ENCODE measurements at regions not wholly inside any gene's neighbourhood (a gene's known extent, or its start where the extent isn't known, plus 50 kb on each side); places are given as distances from the start of the nearest gene placed in this dataset.

- in situ Hi-C loops (cut with HindIII; ENCODE audit: low sequenced_read_pairs): no loop called here
- no peak for DNase-seq (ENCODE audit: low read depth, low spot score)
- H3K4me3 ChIP-seq (ENCODE audit: low read depth, low read length): no peak overlapping the region
- TF ChIP-seq CTCF (IDR thresholded peaks at IDR 0.05; ENCODE audit: low read depth, low read length): no peak
Observed at GRCh38 chr5:2137444-2138050, 254.8 kb upstream of the IRX4 start.

GRCh38 chr5:2136728-2137333 lies 254.1 kb upstream of the IRX4 start:
- DNase-seq (ENCODE audit: low read depth, low spot score): no peak
- in situ Hi-C loops (cut with HindIII; ENCODE audit: low sequenced_read_pairs): no loop called here
- H3K4me3 ChIP-seq (ENCODE audit: low read depth, low read length): no peak overlapping the region
- no peak for TF ChIP-seq CTCF (IDR thresholded peaks at IDR 0.05; ENCODE audit: low read depth, low read length)

- H3K4me3 ChIP-seq (ENCODE audit: low read depth, low read length): no peak overlapping the region
- no peak for DNase-seq (ENCODE audit: low read depth, low spot score)
- in situ Hi-C loops (cut with HindIII; ENCODE audit: low sequenced_read_pairs): no loop called here
- TF ChIP-seq CTCF (IDR thresholded peaks at IDR 0.05; ENCODE audit: low read depth, low read length): no peak
Observed at GRCh38 chr5:2135833-2136232, 253.1 kb upstream of the IRX4 start.

DNA sequence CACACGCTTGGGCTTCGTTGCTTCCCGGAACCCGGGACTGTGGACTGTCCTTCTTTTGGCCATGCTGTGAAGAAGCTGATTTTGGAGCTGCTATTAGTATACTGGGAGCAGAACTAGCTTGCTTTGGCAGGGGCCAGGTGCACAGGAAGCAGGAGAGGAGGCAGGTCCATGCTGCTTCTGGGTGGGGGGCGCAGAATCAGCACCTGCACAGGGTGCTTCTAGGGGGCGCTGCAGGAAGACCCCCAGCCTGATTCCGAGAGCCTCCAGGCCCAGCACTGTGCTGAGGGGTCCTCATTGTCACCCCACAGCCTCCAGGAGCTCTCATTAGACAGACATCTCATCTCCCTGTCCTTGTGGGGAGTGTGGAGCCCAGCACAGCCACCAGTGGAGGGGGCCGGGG lies 252.6 kb upstream of the IRX4 start:
- DNase-seq (ENCODE audit: low read depth, low spot score): no peak
- no peak for TF ChIP-seq CTCF (IDR thresholded peaks at IDR 0.05; ENCODE audit: low read depth, low read length)
- in situ Hi-C loops (cut with HindIII; ENCODE audit: low sequenced_read_pairs): no loop called here
- no peak overlapping the region for H3K4me3 ChIP-seq (ENCODE audit: low read depth, low read length)

- no peak for TF ChIP-seq CTCF (IDR thresholded peaks at IDR 0.05; ENCODE audit: low read depth, low read length)
- in situ Hi-C loops (cut with HindIII; ENCODE audit: low sequenced_read_pairs): no loop called here
- peak; percentile 9 for DNase-seq (ENCODE audit: low read depth, low spot score)
- no peak overlapping the region for H3K4me3 ChIP-seq (ENCODE audit: low read depth, low read length)
Observed at GRCh38 chr5:2134543-2135292, 252.0 kb upstream of the IRX4 start.

- in situ Hi-C loops (cut with HindIII; ENCODE audit: low sequenced_read_pairs): no loop called here
- no peak for TF ChIP-seq CTCF (IDR thresholded peaks at IDR 0.05; ENCODE audit: low read depth, low read length)
- no peak for DNase-seq (ENCODE audit: low read depth, low spot score)
- H3K4me3 ChIP-seq (ENCODE audit: low read depth, low read length): no peak overlapping the region
Observed at GRCh38 chr5:2133936-2134335, 251.2 kb upstream of the IRX4 start.

Measured in astrocyte of the spinal cord (primary cell).